Testis (tissue), 2 donors: ENCODE measurements at regions not wholly inside any gene's neighbourhood (a gene's known extent, or its start where the extent isn't known, plus 50 kb on each side); places are given as distances from the start of the nearest gene placed in this dataset.
"Not testable (repeated sequence)": the region's sequence is repeated elsewhere in the genome, so short reads cannot be mapped to it uniquely, and the experiment has no call there.

Source experiments
- DNase-seq: peaks from one replicate; pipeline ENCODE4 v3.0.0-alpha.2; 2019
- H3K27ac ChIP-seq, 2 donors: fragments of 200-600 bp; sonication (generic); one replicate each; pipeline ENCODE4 v1.5.1; 2019
- H3K27me3 ChIP-seq: fragments of 200-600 bp; sonication (generic); one replicate; pipeline ENCODE4 v1.5.1; 2019
- H3K36me3 ChIP-seq: fragments of 200-600 bp; sonication (generic); one replicate; pipeline ENCODE4 v1.5.1; 2017; ENCODE audit warnings: low read depth; ENCODE audit errors: missing control alignments
- H3K4me1 ChIP-seq: fragments of 200-600 bp; sonication (generic); one replicate; pipeline ENCODE4 v1.5.1; 2019
- H3K4me3 ChIP-seq, 2 donors: fragments of 200-600 bp; sonication (generic); one replicate each; pipeline ENCODE4 v1.5.1; 2017 to 2019
- H3K9me3 ChIP-seq: fragments of 200-600 bp; sonication (generic); one replicate; pipeline ENCODE4 v1.5.1; 2017
- CTCF ChIP-seq, 3 experiments: fragments of 450-650 bp in 2 of 3; fragments of 200-600 bp in 1 of 3; sonication (generic) in 1 of 3; IDR thresholded peaks; one replicate each; pipeline ENCODE4 v1.5.1; 2016 to 2019; ENCODE audit warnings: antibody characterized with exemption in 3 of 3, mild to moderate bottlenecking in 2 of 3, moderate library complexity in 1 of 3
- POLR2A ChIP-seq: fragments of 450-650 bp; IDR thresholded peaks from one replicate; pipeline ENCODE4 v1.6.1; 2017; ENCODE audit warnings: antibody characterized with exemption, mild to moderate bottlenecking, moderate library complexity
- WGBS, 2 donors: methylation state at CpG; one replicate each; pipeline ENCODE4 v1.1.5; 2018; 5-methylcytosine and 5-hydroxymethylcytosine counted together
- intact Hi-C: fragments of 100-400 bp; cut with DNase I; formaldehyde crosslinking; loops from one replicate; pipeline ENCODE4 v1.15.1; 2023; ENCODE audit warnings: low total_unique reads

- WGBS, 2 donors: 74 to 76% methylated on average over 6 of the region's 6 CpGs
- intact Hi-C loops, H3K4me1 ChIP-seq, H3K27ac ChIP-seq, H3K4me3 ChIP-seq, H3K27me3 ChIP-seq, H3K9me3 ChIP-seq, DNase-seq, H3K36me3 ChIP-seq: not testable (repeated sequence)
Observed at GRCh38 chr7:32816409-32816948, 75.1 kb downstream of the KBTBD2 start.

GRCh38 chr7:32814779-32815178, 76.8 kb downstream of the KBTBD2 start:
- H3K4me3 ChIP-seq: not testable (repeated sequence)

GRCh38 chr7:32809871-32810270, 81.7 kb downstream of the KBTBD2 start:
- Histone ChIP-seq H3K9me3 (no peaks in the 10 kb centered on the region), H3K4me1 (no peaks in the 10 kb centered on the region), H3K36me3 (no peaks in the 10 kb centered on the region), H3K27me3 (no peaks in the 10 kb centered on the region), H3K4me3 (no peak overlapping the region), H3K27ac (no peak overlapping the region)
- 71 to 95% methylated on average over 2 of the region's 2 CpGs for WGBS, 2 donors
- TF ChIP-seq CTCF (IDR thresholded peaks at IDR 0.05) (no peak), POLR2A (no peak)
- intact Hi-C loops: no loop called here
- no peak for DNase-seq

More at GRCh38 chr7:32814779-32815178, 76.8 kb downstream of the KBTBD2 start:
- H3K9me3 ChIP-seq, H3K4me1 ChIP-seq, DNase-seq, H3K27ac ChIP-seq, intact Hi-C loops, H3K36me3 ChIP-seq, H3K27me3 ChIP-seq: not testable (repeated sequence)

- intact Hi-C loops: no loop called here
- no peaks in the 10 kb centered on the region for H3K4me1 ChIP-seq
- H3K4me3 ChIP-seq: no peak overlapping the region
- no peak for DNase-seq
- no peaks in the 10 kb centered on the region for H3K36me3 ChIP-seq
- WGBS, 2 donors: 90 to 96% methylated on average over 2 of the region's 2 CpGs
- no peaks in the 10 kb centered on the region for H3K27me3 ChIP-seq
- TF ChIP-seq POLR2A (no peak), CTCF (IDR thresholded peaks at IDR 0.05) (no peak)
- no peak overlapping the region for H3K27ac ChIP-seq
- no peaks in the 10 kb centered on the region for H3K9me3 ChIP-seq
Observed at GRCh38 chr7:32809347-32809746, 82.2 kb downstream of the KBTBD2 start.

- Histone ChIP-seq H3K4me3 (no peak overlapping the region), H3K27ac (no peak overlapping the region), H3K9me3 (no peaks in the 10 kb centered on the region), H3K36me3 (no peaks in the 10 kb centered on the region), H3K27me3 (no peaks in the 10 kb centered on the region), H3K4me1 (no peaks in the 10 kb centered on the region)
- intact Hi-C loops: no loop called here
- WGBS, 2 donors: 93 to 94% methylated on average over 1 of the region's 1 CpG
- DNase-seq: no peak
- TF ChIP-seq CTCF (IDR thresholded peaks at IDR 0.05): no peak
- no peak for TF ChIP-seq POLR2A
Observed at GRCh38 chr7:32803406-32804141, 88.0 kb downstream of the KBTBD2 start.
